ENCODE measurements at regions not wholly inside any gene's neighbourhood (a gene's known extent, or its start where the extent isn't known, plus 50 kb on each side); places are given as distances from the start of the nearest gene placed in this dataset.

DNA sequence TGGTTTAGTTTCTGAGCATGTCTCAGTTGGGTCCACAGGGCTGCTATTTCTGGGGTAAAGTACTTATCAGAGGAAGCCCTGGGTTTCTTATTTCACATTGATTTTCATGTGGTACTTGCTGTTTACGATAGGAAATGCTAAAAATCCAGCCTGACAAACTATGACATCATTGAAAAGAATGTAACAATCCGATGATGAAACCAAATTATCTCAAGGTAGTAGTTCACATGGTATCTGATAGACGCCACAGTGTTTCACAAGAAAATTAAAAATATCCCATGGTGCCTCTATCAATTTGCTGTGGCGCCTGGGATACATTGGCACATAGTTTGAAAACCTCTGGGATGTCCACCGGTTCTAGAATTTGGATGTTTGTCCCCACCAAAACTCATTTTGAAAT lies 418.9 kb upstream of the RPS6KA3 start:
- H4K20me1 ChIP-seq (ENCODE audit: insufficient read depth) = no peaks in the 10 kb centered on the region
- ChIA-PET RAD21 (ENCODE audit: low non-redundant PET in 1 of 2, low total read pairs in 2 of 2, uncharacterized antibody in 2 of 2, unreplicated experiment in 2 of 2) (no interaction called here), CTCF (no interaction called here), POLR2A (no interaction called here)
- H3K27me3 ChIP-seq (ENCODE audit: insufficient read depth, low read length) = no peaks in the 10 kb centered on the region
- no peak overlapping the region for H3K9ac ChIP-seq (ENCODE audit: low read length)
- H2AFZ ChIP-seq (ENCODE audit: low read depth, low read length, poor library complexity, severe bottlenecking) = no peak overlapping the region
- H3K4me3 ChIP-seq (replicated peaks in 1 of 2; ENCODE audit: low read depth in 1 of 2, low read length in 2 of 2) = no peak overlapping the region
- TF ChIP-seq, protein P1, sequence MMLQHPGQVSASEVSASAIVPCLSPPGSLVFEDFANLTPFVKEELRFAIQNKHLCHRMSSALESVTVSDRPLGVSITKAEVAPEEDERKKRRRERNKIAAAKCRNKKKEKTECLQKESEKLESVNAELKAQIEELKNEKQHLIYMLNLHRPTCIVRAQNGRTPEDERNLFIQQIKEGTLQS (IDR thresholded peaks at IDR 0.05) = no peak
- TF ChIP-seq POLR2AphosphoS5 (IDR thresholded peaks at IDR 0.05; ENCODE audit: low read depth, low read length) = no peak
- TF ChIP-seq EZH2phosphoT487 (IDR thresholded peaks at IDR 0.05; ENCODE audit: borderline replicate concordance) = no peak
- TF ChIP-seq JUND (IDR thresholded peaks at IDR 0.05) = no peak
- no peak for TF ChIP-seq ZFX (IDR thresholded peaks at IDR 0.05)
- no peak for TF ChIP-seq ELF1 (IDR thresholded peaks at IDR 0.05; ENCODE audit: borderline replicate concordance, low read depth)
- TF ChIP-seq RAD21 (IDR thresholded peaks at IDR 0.05; ENCODE audit: low read depth) = no peak
- no peak for TF ChIP-seq CBX3 (IDR thresholded peaks at IDR 0.05; ENCODE audit: low read depth)
- TF ChIP-seq FOSL1 (IDR thresholded peaks at IDR 0.05; ENCODE audit: low read depth) = no peak
- TF ChIP-seq, protein P2, sequence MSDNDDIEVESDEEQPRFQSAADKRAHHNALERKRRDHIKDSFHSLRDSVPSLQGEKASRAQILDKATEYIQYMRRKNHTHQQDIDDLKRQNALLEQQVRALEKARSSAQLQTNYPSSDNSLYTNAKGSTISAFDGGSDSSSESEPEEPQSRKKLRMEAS (IDR thresholded peaks at IDR 0.05) = no peak
- no peak for TF ChIP-seq SRF (IDR thresholded peaks at IDR 0.05; ENCODE audit: low read depth)
- no peak for TF ChIP-seq POLR2A (IDR thresholded peaks at IDR 0.05; ENCODE audit: borderline replicate concordance, extremely low read depth, insufficient read depth, insufficient read length)
- no peak for TF ChIP-seq CEBPB (IDR thresholded peaks at IDR 0.05; ENCODE audit: low read depth)
- H3K79me2 ChIP-seq (ENCODE audit: insufficient read depth, low read length) = no peaks in the 10 kb centered on the region
- H3K9me3 ChIP-seq (ENCODE audit: control insufficient read depth in 1 of 2, insufficient read depth in 1 of 2, low read depth in 1 of 2, low read length in 2 of 2) = no peaks in the 10 kb centered on the region
- ATAC-seq (no peak), DNase-seq (ENCODE audit: low read depth, low spot score) (no peak)
- no peaks in the 10 kb centered on the region for H3K4me1 ChIP-seq (ENCODE audit: control insufficient read depth in 1 of 2, insufficient read depth in 2 of 2, low read length in 2 of 2)
- no peaks in the 10 kb centered on the region for H3K36me3 ChIP-seq (ENCODE audit: control insufficient read depth in 1 of 2, insufficient read depth in 2 of 2, low read length in 2 of 2)
- no TSS peak for BruUV-seq (replicated peaks)
- H3K27ac ChIP-seq (ENCODE audit: low read depth, low read length) = no peak overlapping the region
- H3K9me2 ChIP-seq (ENCODE audit: insufficient read depth) = no peaks in the 10 kb centered on the region
- no peak overlapping the region for H3K4me2 ChIP-seq (ENCODE audit: low read length)
- intact Hi-C loops (cut with micrococcal nuclease) = no loop called here

DNA sequence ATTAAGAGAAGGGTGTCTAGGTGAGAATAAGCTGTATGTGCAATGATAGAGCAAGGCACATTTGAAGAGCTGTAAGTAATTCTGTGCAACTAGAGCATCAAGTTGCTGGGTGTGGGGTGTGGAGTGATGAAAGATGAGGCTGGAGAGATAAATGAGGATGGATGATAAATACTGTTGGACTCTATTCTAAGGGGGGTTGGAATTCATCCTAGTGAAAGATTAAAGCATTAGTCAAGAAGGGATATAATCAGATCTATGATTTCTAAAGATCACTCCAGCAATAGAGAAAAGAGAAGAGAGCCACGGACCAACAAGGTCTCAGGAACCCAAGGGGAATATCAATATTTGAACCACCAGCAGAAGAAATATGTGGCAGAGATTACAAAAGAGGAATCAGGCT lies 415.0 kb upstream of the RPS6KA3 start:
- H2AFZ ChIP-seq (ENCODE audit: low read depth, low read length, poor library complexity, severe bottlenecking) = no peak overlapping the region
- no TSS peak for BruUV-seq (replicated peaks)
- H3K4me1 ChIP-seq (ENCODE audit: control insufficient read depth in 1 of 2, insufficient read depth in 2 of 2, low read length in 2 of 2) = no peaks in the 10 kb centered on the region
- ChIA-PET RAD21 (ENCODE audit: low non-redundant PET in 1 of 2, low total read pairs in 2 of 2, uncharacterized antibody in 2 of 2, unreplicated experiment in 2 of 2) (no interaction called here), CTCF (no interaction called here), POLR2A (no interaction called here)
- H3K27me3 ChIP-seq (ENCODE audit: insufficient read depth, low read length) = no peaks in the 10 kb centered on the region
- intact Hi-C loops (cut with micrococcal nuclease) = no loop called here
- H3K9me3 ChIP-seq (ENCODE audit: control insufficient read depth in 1 of 2, insufficient read depth in 1 of 2, low read depth in 1 of 2, low read length in 2 of 2) = no peaks in the 10 kb centered on the region
- no peak overlapping the region for H3K4me3 ChIP-seq (replicated peaks in 1 of 2; ENCODE audit: low read depth in 1 of 2, low read length in 2 of 2)
- no peaks in the 10 kb centered on the region for H4K20me1 ChIP-seq (ENCODE audit: insufficient read depth)
- TF ChIP-seq, protein P3, sequence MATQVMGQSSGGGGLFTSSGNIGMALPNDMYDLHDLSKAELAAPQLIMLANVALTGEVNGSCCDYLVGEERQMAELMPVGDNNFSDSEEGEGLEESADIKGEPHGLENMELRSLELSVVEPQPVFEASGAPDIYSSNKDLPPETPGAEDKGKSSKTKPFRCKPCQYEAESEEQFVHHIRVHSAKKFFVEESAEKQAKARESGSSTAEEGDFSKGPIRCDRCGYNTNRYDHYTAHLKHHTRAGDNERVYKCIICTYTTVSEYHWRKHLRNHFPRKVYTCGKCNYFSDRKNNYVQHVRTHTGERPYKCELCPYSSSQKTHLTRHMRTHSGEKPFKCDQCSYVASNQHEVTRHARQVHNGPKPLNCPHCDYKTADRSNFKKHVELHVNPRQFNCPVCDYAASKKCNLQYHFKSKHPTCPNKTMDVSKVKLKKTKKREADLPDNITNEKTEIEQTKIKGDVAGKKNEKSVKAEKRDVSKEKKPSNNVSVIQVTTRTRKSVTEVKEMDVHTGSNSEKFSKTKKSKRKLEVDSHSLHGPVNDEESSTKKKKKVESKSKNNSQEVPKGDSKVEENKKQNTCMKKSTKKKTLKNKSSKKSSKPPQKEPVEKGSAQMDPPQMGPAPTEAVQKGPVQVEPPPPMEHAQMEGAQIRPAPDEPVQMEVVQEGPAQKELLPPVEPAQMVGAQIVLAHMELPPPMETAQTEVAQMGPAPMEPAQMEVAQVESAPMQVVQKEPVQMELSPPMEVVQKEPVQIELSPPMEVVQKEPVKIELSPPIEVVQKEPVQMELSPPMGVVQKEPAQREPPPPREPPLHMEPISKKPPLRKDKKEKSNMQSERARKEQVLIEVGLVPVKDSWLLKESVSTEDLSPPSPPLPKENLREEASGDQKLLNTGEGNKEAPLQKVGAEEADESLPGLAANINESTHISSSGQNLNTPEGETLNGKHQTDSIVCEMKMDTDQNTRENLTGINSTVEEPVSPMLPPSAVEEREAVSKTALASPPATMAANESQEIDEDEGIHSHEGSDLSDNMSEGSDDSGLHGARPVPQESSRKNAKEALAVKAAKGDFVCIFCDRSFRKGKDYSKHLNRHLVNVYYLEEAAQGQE (IDR thresholded peaks at IDR 0.05; ENCODE audit: low read depth) = no peak
- TF ChIP-seq POLR2AphosphoS5 (IDR thresholded peaks at IDR 0.05; ENCODE audit: low read depth, low read length) = no peak
- TF ChIP-seq EZH2phosphoT487 (IDR thresholded peaks at IDR 0.05; ENCODE audit: borderline replicate concordance) = no peak
- TF ChIP-seq RAD21 (IDR thresholded peaks at IDR 0.05; ENCODE audit: low read depth) = no peak
- TF ChIP-seq YY1 (IDR thresholded peaks at IDR 0.05; ENCODE audit: extremely low read depth, insufficient replicate concordance, low read depth, low read length) = no peak
- TF ChIP-seq FOSL1 (IDR thresholded peaks at IDR 0.05; ENCODE audit: low read depth) = no peak
- no peaks in the 10 kb centered on the region for H3K79me2 ChIP-seq (ENCODE audit: insufficient read depth, low read length)
- H3K36me3 ChIP-seq (ENCODE audit: control insufficient read depth in 1 of 2, insufficient read depth in 2 of 2, low read length in 2 of 2) = no peaks in the 10 kb centered on the region
- ATAC-seq (no peak), DNase-seq (ENCODE audit: low read depth, low spot score) (no peak)
- no peak overlapping the region for H3K4me2 ChIP-seq (ENCODE audit: low read length)
- H3K9me2 ChIP-seq (ENCODE audit: insufficient read depth) = no peaks in the 10 kb centered on the region
- H3K27ac ChIP-seq (ENCODE audit: low read depth, low read length) = no peak overlapping the region
- no peak overlapping the region for H3K9ac ChIP-seq (ENCODE audit: low read length)
